Type B pancreatic cell (in vitro differentiated cells): ENCODE measurements at regions not wholly inside any gene's neighbourhood (a gene's known extent, or its start where the extent isn't known, plus 50 kb on each side); places are given as distances from the start of the nearest gene placed in this dataset.

Source experiments
- DNase-seq: peaks from one replicate; pipeline ENCODE4 v3.0.0; 2021; ENCODE audit warnings: mixed read lengths; ENCODE audit not compliant: unreplicated experiment; ENCODE audit errors: extremely low spot score
- H3K27ac Mint-ChIP-seq: 2 replicates; pipeline ENCODE4 v1.8.0; 2021; ENCODE audit warnings: mild to moderate bottlenecking, mixed read lengths
- H3K27me3 Mint-ChIP-seq: 2 replicates; pipeline ENCODE4 v1.8.0; 2021; ENCODE audit warnings: mixed read lengths
- H3K36me3 Mint-ChIP-seq: 2 replicates; pipeline ENCODE4 v1.8.0; 2021; ENCODE audit warnings: mixed read lengths
- H3K4me1 Mint-ChIP-seq: one replicate; pipeline ENCODE4 v1.8.0; 2021; ENCODE audit warnings: mixed read lengths; ENCODE audit not compliant: unreplicated experiment
- H3K4me3 Mint-ChIP-seq: 2 replicates; pipeline ENCODE4 v1.8.0; 2021; ENCODE audit warnings: mild to moderate bottlenecking, mixed read lengths
- H3K9me3 Mint-ChIP-seq: 2 replicates; pipeline ENCODE4 v1.8.0; 2021; ENCODE audit warnings: mixed read lengths
- TF ChIP-seq, protein P1 (sequence below): fragments of 200-600 bp; sonication (generic); conservative IDR thresholded peaks from 2 replicates; pipeline ENCODE4 v1.5.0; 2021; ENCODE audit warnings: antibody characterized with exemption, mild to moderate bottlenecking

DNA sequence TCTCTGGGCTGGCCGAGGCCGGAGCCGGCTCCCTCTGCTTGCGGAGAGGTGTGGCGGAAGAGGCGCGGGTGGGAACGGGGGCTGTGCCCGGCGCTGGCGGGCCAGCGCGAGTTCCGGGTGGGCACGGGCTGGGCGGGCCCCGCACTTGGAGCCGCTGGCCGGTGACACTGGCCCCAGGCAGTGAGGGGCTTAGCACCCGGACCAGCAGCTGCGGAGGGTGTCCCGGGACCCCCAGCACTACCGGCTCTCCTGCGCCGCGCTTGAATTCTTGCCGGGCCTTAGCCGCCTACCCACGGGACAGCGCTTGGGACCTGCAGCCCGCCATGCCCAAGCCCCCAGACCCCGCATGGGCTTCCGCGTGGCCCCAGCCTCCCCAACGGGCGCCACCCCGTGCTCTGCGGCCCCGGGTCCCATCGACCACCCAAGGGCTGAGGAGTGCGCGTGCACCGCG lies 736.3 kb upstream of the ARRDC4 start:
- no peak for DNase-seq
- Mint-ChIP-seq H3K36me3 (peaks cover 3% of the 10 kb centered on the region), H3K4me1 (no peaks in the 10 kb centered on the region), H3K4me3 (no peak overlapping the region), H3K27ac (no peak overlapping the region), H3K27me3 (no peaks in the 10 kb centered on the region), H3K9me3 (peaks cover 4% of the 10 kb centered on the region)
- TF ChIP-seq, protein P1, sequence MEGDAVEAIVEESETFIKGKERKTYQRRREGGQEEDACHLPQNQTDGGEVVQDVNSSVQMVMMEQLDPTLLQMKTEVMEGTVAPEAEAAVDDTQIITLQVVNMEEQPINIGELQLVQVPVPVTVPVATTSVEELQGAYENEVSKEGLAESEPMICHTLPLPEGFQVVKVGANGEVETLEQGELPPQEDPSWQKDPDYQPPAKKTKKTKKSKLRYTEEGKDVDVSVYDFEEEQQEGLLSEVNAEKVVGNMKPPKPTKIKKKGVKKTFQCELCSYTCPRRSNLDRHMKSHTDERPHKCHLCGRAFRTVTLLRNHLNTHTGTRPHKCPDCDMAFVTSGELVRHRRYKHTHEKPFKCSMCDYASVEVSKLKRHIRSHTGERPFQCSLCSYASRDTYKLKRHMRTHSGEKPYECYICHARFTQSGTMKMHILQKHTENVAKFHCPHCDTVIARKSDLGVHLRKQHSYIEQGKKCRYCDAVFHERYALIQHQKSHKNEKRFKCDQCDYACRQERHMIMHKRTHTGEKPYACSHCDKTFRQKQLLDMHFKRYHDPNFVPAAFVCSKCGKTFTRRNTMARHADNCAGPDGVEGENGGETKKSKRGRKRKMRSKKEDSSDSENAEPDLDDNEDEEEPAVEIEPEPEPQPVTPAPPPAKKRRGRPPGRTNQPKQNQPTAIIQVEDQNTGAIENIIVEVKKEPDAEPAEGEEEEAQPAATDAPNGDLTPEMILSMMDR: no peak

DNA sequence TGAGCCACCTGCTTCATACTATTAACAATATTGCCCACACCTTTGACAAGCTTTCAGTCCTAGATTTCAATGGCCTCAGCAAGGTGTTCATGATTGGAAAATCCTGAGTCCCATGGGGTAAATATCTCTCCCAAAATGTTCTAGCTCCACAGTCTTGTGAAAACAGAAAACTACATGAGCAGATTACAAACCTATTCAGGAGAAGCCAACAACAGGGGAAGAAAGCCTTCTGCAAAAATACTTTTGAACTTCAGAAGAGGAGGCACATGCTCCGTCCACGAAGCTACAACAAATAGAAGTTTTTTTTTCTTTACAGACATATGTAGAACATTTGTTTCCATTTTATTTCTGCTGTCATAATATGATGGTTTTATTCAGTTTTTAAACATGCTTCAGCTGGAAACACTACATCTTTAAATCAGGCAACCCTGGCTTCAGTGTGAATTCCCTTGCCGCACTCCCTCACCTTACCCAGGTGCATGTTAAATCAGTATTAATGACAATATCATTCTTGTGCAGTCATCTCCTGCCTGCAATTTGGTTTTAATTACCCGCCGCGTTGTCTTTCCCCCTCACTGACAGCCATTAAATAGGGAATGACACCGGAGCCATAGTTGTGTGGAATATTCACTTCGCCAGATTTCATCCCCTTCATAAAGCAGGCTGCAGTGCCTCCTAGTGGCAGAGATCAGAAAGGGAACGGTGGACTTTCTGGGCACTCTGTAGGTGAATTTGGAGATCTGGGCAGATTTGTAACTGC lies 725.5 kb upstream of the ARRDC4 start:
- peak overlapping the region; percentile 60 for H3K4me3 Mint-ChIP-seq
- H3K27ac Mint-ChIP-seq: no peak overlapping the region
- peaks cover 9% of the 10 kb centered on the region for H3K4me1 Mint-ChIP-seq

DNA sequence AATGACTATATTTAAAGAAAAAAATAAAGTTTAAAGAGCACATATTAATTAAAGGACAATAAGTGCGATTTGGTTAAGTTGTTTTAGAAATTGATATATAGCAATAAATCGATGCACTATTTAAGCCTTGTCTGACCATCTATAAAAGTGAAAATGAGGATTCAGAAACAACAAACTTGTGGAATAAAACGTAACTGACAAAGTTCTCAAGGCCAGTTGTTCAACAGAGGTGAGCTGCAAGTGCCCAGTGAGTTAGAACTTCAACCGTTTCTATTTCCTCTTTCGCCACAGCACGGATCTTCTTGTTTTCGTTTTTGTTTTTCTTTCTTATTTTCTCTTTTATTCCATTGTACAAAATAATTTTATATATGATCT lies 724.9 kb upstream of the ARRDC4 start:
- TF ChIP-seq, protein P1: peak; percentile 35
- DNase-seq: no peak
- Mint-ChIP-seq H3K9me3 (peaks cover 9% of the 10 kb centered on the region), H3K27ac (no peak overlapping the region), H3K4me3 (no peak overlapping the region), H3K4me1 (peaks cover 9% of the 10 kb centered on the region), H3K36me3 (no peaks in the 10 kb centered on the region), H3K27me3 (peaks cover 12% of the 10 kb centered on the region)

More for the DNA sequence above, 725.5 kb upstream of the ARRDC4 start:
- H3K27me3 Mint-ChIP-seq: peaks cover 14% of the 10 kb centered on the region
- H3K36me3 Mint-ChIP-seq: no peaks in the 10 kb centered on the region
- TF ChIP-seq, protein P1: peak; percentile 98
- DNase-seq: no peak
- H3K9me3 Mint-ChIP-seq: peaks cover 9% of the 10 kb centered on the region

DNA sequence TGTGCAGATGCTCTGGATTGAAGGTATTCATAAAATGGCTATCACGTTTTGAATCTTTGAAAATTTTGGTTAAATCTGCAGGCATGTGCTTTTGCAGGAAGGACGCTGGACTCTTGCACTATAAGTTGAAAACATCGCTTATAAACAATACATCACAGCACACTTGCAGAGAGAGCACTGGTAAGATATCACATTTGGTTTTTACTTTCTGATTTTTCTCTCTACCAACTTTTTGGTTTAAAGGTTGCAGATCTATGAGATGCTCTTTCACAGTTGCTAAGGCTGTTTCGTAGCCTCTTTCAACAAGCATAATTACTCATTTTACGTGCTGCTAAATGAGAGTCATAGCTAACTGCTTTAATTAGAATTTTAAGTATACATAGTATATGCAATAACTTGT lies 724.4 kb upstream of the ARRDC4 start:
- no peak for DNase-seq
- Mint-ChIP-seq H3K27me3 (peaks cover 11% of the 10 kb centered on the region), H3K9me3 (peaks cover 9% of the 10 kb centered on the region), H3K27ac (no peak overlapping the region), H3K4me1 (peaks cover 9% of the 10 kb centered on the region), H3K4me3 (no peak overlapping the region), H3K36me3 (no peaks in the 10 kb centered on the region)
- TF ChIP-seq, protein P1: no peak

DNA sequence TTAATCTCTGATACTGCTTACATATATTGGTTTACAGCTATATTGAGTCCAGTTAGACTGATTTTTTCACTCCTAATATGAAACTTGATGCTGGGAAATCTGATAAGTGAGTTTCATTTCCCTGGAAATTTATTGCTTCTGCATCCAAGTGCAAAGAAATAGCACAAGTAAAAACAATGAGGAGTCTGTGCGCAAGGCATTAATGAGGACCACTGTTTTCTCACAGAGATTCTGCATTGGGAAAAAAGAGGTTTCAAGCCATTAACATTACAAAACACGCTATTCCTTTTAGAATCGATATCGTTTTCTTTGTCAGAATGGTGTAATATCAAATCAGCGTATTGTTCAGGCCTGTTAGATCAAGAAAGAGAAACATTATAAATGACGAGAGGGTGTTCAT lies 723.3 kb upstream of the ARRDC4 start:
- no peak for DNase-seq
- Mint-ChIP-seq H3K9me3 (peaks cover 9% of the 10 kb centered on the region), H3K4me3 (no peak overlapping the region), H3K27ac (no peak overlapping the region), H3K4me1 (peaks cover 9% of the 10 kb centered on the region), H3K36me3 (no peaks in the 10 kb centered on the region), H3K27me3 (peaks cover 11% of the 10 kb centered on the region)
- TF ChIP-seq, protein P1: no peak
